AG10803 (cell line): ENCODE measurements at regions not wholly inside any gene's neighbourhood (a gene's known extent, or its start where the extent isn't known, plus 50 kb on each side); places are given as distances from the start of the nearest gene placed in this dataset.
A peak's percentile ranks its signal among the peaks of the same experiment; 100 is the strongest.
"Not testable (repeated sequence)": the region's sequence is repeated elsewhere in the genome, so short reads cannot be mapped to it uniquely, and the experiment has no call there.

Experiments
- DNase-seq: peaks from one replicate; pipeline ENCODE4 v3.0.0; 2010; ENCODE audit warnings: low read depth
- H3K4me3 ChIP-seq: 2 replicates; pipeline ENCODE4 v1.5.1; 2011; ENCODE audit warnings: mild to moderate bottlenecking, low read length, control low read depth
- CTCF ChIP-seq: conservative IDR thresholded peaks from 2 replicates; pipeline ENCODE4 v1.5.1; 2011; ENCODE audit warnings: mild to moderate bottlenecking, low read length, control low read depth, inconsistent platforms

GRCh38 chr12:68483592-68484383, 126.9 kb upstream of the RAP1B start:
- DNase-seq, result peak; percentile 81
- H3K4me3 ChIP-seq, result no peak overlapping the region
- no peak for TF ChIP-seq CTCF

GRCh38 chr12:68484578-68484977, 126.1 kb upstream of the RAP1B start:
- not testable (repeated sequence) for DNase-seq, H3K4me3 ChIP-seq

GRCh38 chr12:68486449-68486848, 124.2 kb upstream of the RAP1B start:
- H3K4me3 ChIP-seq, DNase-seq: not testable (repeated sequence)

- no peak for TF ChIP-seq CTCF
- no peak overlapping the region for H3K4me3 ChIP-seq
- no peak for DNase-seq
These were observed 122.9 kb upstream of the RAP1B start for GRCh38 chr12:68487721-68488309.

GRCh38 chr12:68489273-68489672, 121.4 kb upstream of the RAP1B start:
- H3K4me3 ChIP-seq, result no peak overlapping the region
- TF ChIP-seq CTCF, result no peak
- DNase-seq, result no peak

GRCh38 chr12:68490476-68490875, 120.2 kb upstream of the RAP1B start:
- no peak for TF ChIP-seq CTCF
- no peak for DNase-seq
- no peak overlapping the region for H3K4me3 ChIP-seq

GRCh38 chr12:68491204-68491960, 119.3 kb upstream of the RAP1B start:
- H3K4me3 ChIP-seq, result no peak overlapping the region
- DNase-seq, result no peak
- no peak for TF ChIP-seq CTCF
